K562 (cell line): ENCODE measurements at regions not wholly inside any gene's neighbourhood (a gene's known extent, or its start where the extent isn't known, plus 50 kb on each side); places are given as distances from the start of the nearest gene placed in this dataset.

Experiments
- ARNT ChIP-seq, 2 experiments: fragments of 450-650 bp; IDR thresholded peaks; 2 replicates each; pipeline ENCODE4 v1.6.1; 2016; ENCODE audit warnings: mild to moderate bottlenecking in 1 of 2
- CHD1 ChIP-seq: fragments of 200-600 bp; sonication (generic); IDR thresholded peaks from one replicate; pipeline ENCODE4 v1.6.1; 2012; ENCODE audit warnings: mild to moderate bottlenecking, moderate library complexity, low read length, inconsistent platforms
- CREB1 ChIP-seq, 2 experiments: sonication (generic) in 1 of 2; formaldehyde crosslinking in 1 of 2; IDR thresholded peaks; 2 replicates each; pipeline versions ENCODE4 v1.6.1 to v1.8.0; 2012 to 2022; ENCODE audit warnings: inconsistent platforms in 1 of 2, mild to moderate bottlenecking in 1 of 2, missing genetic modification reagents in 1 of 2, moderate library complexity in 1 of 2
- DMBX1 ChIP-seq: fragments of 250-450 bp; sonication (Bioruptor Pico); IDR thresholded peaks from 2 replicates; pipeline ENCODE4 v1.8.0; 2022; ENCODE audit warnings: inconsistent platforms, mild to moderate bottlenecking, moderate library complexity, borderline replicate concordance
- EGR1 ChIP-seq: fragments of 450-650 bp; conservative IDR thresholded peaks from 2 replicates; pipeline ENCODE4 v1.6.1; 2017; ENCODE audit warnings: mild to moderate bottlenecking
- EZH2 ChIP-seq: IDR thresholded peaks from 2 replicates; pipeline ENCODE4 v1.6.1; 2012; ENCODE audit warnings: low read depth, mild to moderate bottlenecking, inconsistent platforms, low read length, borderline replicate concordance
- FOXA3 ChIP-seq, 2 experiments: fragments of 450-650 bp in 1 of 2; sonication (generic) in 1 of 2; formaldehyde crosslinking; IDR thresholded peaks in 1 of 2; conservative IDR thresholded peaks in 1 of 2; 2 replicates each; pipeline versions ENCODE4 v1.4.0 to v1.8.0; 2020 to 2022; ENCODE audit warnings: mild to moderate bottlenecking in 2 of 2, missing genetic modification reagents in 1 of 2
- ILF3 ChIP-seq: fragments of 450-650 bp; IDR thresholded peaks from 2 replicates; pipeline ENCODE4 v1.6.1; 2018; ENCODE audit warnings: antibody characterized with exemption, mild to moderate bottlenecking, moderate library complexity, borderline replicate concordance
- RBM22 ChIP-seq: fragments of 200-400 bp; formaldehyde crosslinking; IDR thresholded peaks from 2 replicates; pipeline ENCODE4 v1.6.1; 2018; ENCODE audit warnings: low read length, low read depth; ENCODE audit not compliant: poor library complexity, severe bottlenecking
- RFX5 ChIP-seq: IDR thresholded peaks from 2 replicates; pipeline ENCODE4 v1.6.1; 2011; ENCODE audit warnings: low read depth, mild to moderate bottlenecking, improper control_type of control experiment, low read length
- SP1 ChIP-seq: sonication (generic); formaldehyde crosslinking; IDR thresholded peaks from 2 replicates; pipeline ENCODE4 v1.8.1; 2022; ENCODE audit warnings: mild to moderate bottlenecking, missing genetic modification reagents
- YY1 ChIP-seq, 3 experiments: IDR thresholded peaks; 2 replicates each; pipeline ENCODE4 v1.6.1; 2011; ENCODE audit warnings: low read length in 2 of 3, mild to moderate bottlenecking in 2 of 3, moderate library complexity in 2 of 3, borderline replicate concordance in 1 of 3, control low read depth in 1 of 3, low read depth in 1 of 3; ENCODE audit not compliant: insufficient read depth in 3 of 3, insufficient replicate concordance in 2 of 3, control insufficient read depth in 1 of 3, insufficient read length in 1 of 3; ENCODE audit errors: extremely low read depth in 1 of 3
- ZNF146 ChIP-seq: IDR thresholded peaks from one replicate; pipeline ENCODE4 v1.6.1; 2018; ENCODE audit warnings: missing compliant biosample characterization; ENCODE audit not compliant: unreplicated experiment
- TF ChIP-seq, protein P1 (sequence below), 3 experiments: IDR thresholded peaks in 2 of 3; conservative IDR thresholded peaks in 1 of 3; 2 replicates each; pipeline ENCODE4 v1.5.1; 2011 to 2012; ENCODE audit warnings: low read length in 3 of 3, mild to moderate bottlenecking in 3 of 3, control low read depth in 2 of 3, improper control_type of control experiment in 1 of 3, inconsistent platforms in 1 of 3, low read depth in 1 of 3, mixed read lengths in 1 of 3, moderate library complexity in 1 of 3; ENCODE audit not compliant: insufficient read depth in 2 of 3

DNA sequence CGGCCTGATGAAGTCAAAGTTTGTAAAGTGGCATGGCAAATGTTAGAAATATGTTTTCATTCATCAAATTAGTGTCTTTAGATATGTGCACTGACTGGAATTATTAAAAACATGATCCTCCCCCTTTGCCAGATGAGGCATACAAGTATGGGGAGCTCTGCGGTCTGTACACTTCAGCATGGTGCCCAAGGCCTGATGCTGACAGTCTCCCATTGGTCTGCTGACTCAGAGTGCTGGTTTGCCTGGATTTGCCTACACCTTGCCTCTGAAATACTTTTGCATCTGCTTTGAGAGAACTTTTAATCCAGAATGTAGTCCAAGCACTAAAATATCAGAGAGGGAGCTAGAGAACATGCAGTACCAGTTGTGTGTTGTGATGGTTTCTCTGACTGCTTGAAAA, 354.3 kb upstream of the ACTBL2 start:
- no peak for TF ChIP-seq ZNF146 (CRISPR knock-in tag)
- no peak for TF ChIP-seq CHD1
- no peak for TF ChIP-seq FOXA3 (CRISPR knock-in tag; conservative IDR thresholded peaks at IDR 0.05 in 1 of 2, IDR thresholded peaks at IDR 0.05 in 1 of 2)
- TF ChIP-seq, protein P1, sequence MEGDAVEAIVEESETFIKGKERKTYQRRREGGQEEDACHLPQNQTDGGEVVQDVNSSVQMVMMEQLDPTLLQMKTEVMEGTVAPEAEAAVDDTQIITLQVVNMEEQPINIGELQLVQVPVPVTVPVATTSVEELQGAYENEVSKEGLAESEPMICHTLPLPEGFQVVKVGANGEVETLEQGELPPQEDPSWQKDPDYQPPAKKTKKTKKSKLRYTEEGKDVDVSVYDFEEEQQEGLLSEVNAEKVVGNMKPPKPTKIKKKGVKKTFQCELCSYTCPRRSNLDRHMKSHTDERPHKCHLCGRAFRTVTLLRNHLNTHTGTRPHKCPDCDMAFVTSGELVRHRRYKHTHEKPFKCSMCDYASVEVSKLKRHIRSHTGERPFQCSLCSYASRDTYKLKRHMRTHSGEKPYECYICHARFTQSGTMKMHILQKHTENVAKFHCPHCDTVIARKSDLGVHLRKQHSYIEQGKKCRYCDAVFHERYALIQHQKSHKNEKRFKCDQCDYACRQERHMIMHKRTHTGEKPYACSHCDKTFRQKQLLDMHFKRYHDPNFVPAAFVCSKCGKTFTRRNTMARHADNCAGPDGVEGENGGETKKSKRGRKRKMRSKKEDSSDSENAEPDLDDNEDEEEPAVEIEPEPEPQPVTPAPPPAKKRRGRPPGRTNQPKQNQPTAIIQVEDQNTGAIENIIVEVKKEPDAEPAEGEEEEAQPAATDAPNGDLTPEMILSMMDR (IDR thresholded peaks at IDR 0.05 in 2 of 3, conservative IDR thresholded peaks at IDR 0.05 in 1 of 3; ENCODE audit: insufficient read depth in 2 of 3, low read depth in 1 of 3, low read length in 3 of 3), result no peak
- TF ChIP-seq RBM22, result no peak
- no peak for TF ChIP-seq EGR1
- TF ChIP-seq DMBX1, result no peak
- TF ChIP-seq RFX5, result no peak
- TF ChIP-seq YY1 (IDR thresholded peaks at IDR 0.05; ENCODE audit: borderline replicate concordance in 1 of 3, control insufficient read depth in 1 of 3, extremely low read depth in 1 of 3, insufficient read depth in 3 of 3, insufficient read length in 1 of 3, insufficient replicate concordance in 2 of 3, low read depth in 1 of 3, low read length in 2 of 3), result no peak
- no peak for TF ChIP-seq SP1 (CRISPR knock-in tag)
- no peak for TF ChIP-seq EZH2
- no peak for TF ChIP-seq CREB1 (IDR thresholded peaks at IDR 0.05)
- no peak for TF ChIP-seq CREB1 (CRISPR knock-in tag; IDR thresholded peaks at IDR 0.05)
- no peak for TF ChIP-seq ARNT (IDR thresholded peaks at IDR 0.05)
- no peak for TF ChIP-seq ILF3
